ENCODE measurements at regions not wholly inside any gene's neighbourhood (a gene's known extent, or its start where the extent isn't known, plus 50 kb on each side); places are given as distances from the start of the nearest gene placed in this dataset.

DNA sequence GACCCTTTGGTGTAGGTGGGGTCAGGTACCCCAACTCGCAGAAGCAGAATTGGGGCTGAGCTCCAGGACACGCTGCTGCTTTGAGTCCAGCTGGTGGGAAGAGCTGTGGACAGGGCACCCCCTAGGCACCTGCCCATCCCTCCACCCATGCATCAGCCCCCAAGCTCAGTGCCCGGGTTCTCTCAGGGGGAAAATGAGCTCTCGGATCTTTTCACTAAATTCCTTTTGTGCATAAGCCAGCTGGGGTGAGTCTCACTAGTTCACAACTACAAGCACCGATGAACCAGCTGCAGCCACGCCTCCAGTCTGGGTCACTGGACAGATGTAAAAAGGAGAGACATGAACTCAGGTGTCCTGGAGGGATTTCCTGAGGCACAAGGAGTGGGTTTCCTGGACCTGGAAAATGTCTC is 286.8 kb downstream of the CRLF2 start:
- in situ Hi-C loops (cut with HindIII; ENCODE audit: low sequenced_read_pairs) = no loop called here

DNA sequence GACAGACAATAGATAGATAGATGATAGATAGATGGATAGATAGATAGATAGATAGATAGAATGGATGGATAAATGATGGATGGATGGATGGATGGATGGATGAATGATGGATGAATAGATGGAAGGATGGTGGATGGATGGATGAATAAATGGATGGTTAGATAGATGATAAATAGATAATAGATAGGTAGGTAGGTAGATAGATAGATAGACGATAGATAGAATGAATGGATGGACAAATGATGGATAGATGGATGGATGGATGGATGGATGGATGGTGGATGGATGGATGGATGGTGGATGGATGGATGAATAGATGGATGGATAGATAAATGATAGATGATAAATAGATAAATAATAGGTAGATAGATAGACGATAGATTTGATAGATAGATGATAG is 287.4 kb downstream of the CRLF2 start:
- DNase-seq (ENCODE audit: low read depth) = no peak
- in situ Hi-C loops (cut with HindIII; ENCODE audit: low sequenced_read_pairs) = no loop called here
- TF ChIP-seq, protein P1, sequence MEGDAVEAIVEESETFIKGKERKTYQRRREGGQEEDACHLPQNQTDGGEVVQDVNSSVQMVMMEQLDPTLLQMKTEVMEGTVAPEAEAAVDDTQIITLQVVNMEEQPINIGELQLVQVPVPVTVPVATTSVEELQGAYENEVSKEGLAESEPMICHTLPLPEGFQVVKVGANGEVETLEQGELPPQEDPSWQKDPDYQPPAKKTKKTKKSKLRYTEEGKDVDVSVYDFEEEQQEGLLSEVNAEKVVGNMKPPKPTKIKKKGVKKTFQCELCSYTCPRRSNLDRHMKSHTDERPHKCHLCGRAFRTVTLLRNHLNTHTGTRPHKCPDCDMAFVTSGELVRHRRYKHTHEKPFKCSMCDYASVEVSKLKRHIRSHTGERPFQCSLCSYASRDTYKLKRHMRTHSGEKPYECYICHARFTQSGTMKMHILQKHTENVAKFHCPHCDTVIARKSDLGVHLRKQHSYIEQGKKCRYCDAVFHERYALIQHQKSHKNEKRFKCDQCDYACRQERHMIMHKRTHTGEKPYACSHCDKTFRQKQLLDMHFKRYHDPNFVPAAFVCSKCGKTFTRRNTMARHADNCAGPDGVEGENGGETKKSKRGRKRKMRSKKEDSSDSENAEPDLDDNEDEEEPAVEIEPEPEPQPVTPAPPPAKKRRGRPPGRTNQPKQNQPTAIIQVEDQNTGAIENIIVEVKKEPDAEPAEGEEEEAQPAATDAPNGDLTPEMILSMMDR (IDR thresholded peaks at IDR 0.05; ENCODE audit: low read depth, low read length, missing control alignments) = no peak
- H3K4me3 ChIP-seq (ENCODE audit: low read depth, low read length) = no peak overlapping the region

More for the DNA sequence above, 286.8 kb downstream of the CRLF2 start:
- no peak for DNase-seq (ENCODE audit: low read depth)
- TF ChIP-seq, protein P1 (IDR thresholded peaks at IDR 0.05; ENCODE audit: low read depth, low read length, missing control alignments) = no peak
- no peak overlapping the region for H3K4me3 ChIP-seq (ENCODE audit: low read depth, low read length)

DNA sequence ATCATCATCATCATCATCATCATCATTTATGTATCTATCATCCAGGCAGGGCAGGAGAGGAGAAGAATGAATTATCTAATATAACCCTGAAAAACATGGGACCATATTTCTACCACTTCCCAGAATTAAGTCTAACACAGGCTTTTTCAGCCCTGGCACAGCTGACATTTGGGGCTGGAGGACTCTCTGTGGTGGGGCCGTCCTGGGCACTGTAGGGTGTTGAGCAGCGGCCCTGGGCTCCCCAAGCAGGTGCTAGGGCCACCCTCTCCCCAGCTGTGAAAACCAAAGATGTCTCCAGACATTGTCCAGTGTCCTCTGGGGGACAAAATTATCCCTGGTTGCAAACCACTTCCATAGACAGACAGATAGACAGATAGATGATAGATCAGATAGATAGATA is 288.4 kb downstream of the CRLF2 start:
- H3K4me3 ChIP-seq (ENCODE audit: low read depth, low read length) = no peak overlapping the region
- in situ Hi-C loops (cut with HindIII; ENCODE audit: low sequenced_read_pairs) = no loop called here
- TF ChIP-seq, protein P1 (IDR thresholded peaks at IDR 0.05; ENCODE audit: low read depth, low read length, missing control alignments) = no peak
- no peak for DNase-seq (ENCODE audit: low read depth)

DNA sequence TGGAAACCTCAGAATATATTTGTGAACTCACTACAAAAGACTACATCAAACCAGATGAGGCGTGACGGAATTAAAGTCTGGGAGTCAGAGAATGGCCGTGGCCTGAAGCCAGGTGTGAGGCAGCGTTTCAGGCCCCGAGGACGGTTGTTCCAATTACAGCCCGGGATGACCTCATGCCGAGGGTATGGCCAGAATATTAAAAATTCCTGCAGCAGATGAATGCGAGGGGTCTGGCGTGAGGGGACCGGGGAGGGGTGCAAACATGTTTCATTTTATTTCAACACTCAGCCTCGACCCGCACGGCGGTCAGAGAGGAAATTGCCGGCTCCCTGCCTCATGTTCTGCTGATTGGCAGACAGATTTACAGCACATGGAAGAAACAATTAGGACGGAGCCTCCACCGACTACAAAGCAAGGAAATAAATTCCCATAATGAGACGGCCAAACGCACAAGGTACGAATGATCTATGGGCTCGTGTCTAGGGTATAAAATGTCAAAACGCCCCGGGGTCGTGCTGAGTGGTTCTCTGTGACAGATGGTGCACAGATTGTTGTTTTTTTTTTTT is 289.7 kb downstream of the SHOX start:
- DNase-seq (ENCODE audit: low read depth) = no peak
- TF ChIP-seq, protein P1 (IDR thresholded peaks at IDR 0.05; ENCODE audit: low read depth, low read length, missing control alignments) = no peak
- in situ Hi-C loops (cut with HindIII; ENCODE audit: low sequenced_read_pairs) = no loop called here
- no peak overlapping the region for H3K4me3 ChIP-seq (ENCODE audit: low read depth, low read length)

DNA sequence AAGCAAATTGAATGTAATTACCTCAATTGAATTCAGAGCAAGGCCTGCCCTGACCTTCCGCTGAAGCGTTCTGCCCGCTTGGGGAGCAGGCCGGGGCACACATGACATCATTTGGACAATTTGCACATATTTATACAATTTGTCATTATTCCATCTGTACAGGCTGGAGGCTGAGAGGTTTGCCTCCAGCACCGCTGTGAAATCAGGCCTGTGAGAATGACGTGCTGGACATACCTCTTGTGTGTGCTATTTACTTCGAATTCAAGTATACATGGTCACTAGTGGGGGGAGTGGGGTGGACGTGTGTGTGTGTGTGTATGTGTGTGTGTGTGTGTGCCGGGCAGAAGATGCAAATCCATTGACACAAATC is 285.6 kb downstream of the SHOX start:
- no peak overlapping the region for H3K4me3 ChIP-seq (ENCODE audit: low read depth, low read length)
- in situ Hi-C loops (cut with HindIII; ENCODE audit: low sequenced_read_pairs) = no loop called here
- TF ChIP-seq, protein P1 (IDR thresholded peaks at IDR 0.05; ENCODE audit: low read depth, low read length, missing control alignments) = no peak
- no peak for DNase-seq (ENCODE audit: low read depth)

DNA sequence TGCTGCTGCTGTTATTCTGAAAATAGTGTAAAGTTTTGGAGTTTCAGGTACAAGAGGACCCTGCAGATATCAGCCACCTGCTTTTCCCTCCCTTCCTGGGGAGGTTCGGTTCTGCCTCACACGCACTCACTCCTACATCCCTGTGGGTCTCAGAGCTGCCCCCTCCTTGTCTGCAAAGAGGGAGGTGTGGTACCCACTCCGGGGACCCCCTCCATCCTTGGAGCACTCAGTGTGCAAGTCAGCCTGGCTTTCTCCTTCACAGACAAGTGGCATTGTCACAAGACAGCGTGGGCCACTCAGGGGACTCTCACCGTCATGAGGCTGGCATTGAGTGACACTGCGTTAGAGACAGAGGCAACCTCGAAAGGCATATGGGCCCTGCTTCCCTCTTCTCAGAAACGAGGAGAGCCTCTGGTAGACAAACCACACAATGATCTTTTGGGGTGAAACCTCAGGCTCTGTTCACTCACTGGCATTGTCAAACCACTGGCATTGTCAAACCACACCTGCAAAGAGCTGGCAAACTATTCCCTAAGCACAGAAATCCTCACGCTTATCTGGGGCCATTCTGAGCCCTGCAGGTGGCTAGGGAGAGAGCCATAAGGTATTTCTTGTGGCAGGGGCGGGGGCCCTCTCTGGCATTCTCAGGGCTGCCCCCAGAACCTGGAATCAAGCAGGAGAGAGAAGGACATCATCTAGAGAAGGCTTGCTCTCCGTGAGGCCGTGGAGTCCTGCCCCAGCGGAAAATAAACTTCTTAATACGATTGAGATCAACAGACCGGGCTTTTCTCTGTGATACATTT is 285.0 kb downstream of the SHOX start:
- in situ Hi-C loops (cut with HindIII; ENCODE audit: low sequenced_read_pairs) = no loop called here
- no peak overlapping the region for H3K4me3 ChIP-seq (ENCODE audit: low read depth, low read length)
- no peak for DNase-seq (ENCODE audit: low read depth)
- TF ChIP-seq, protein P1 (IDR thresholded peaks at IDR 0.05; ENCODE audit: low read depth, low read length, missing control alignments) = no peak

All from astrocyte of the cerebellum (primary cell).